T-cell (primary cell): ENCODE measurements at regions not wholly inside any gene's neighbourhood (a gene's known extent, or its start where the extent isn't known, plus 50 kb on each side); places are given as distances from the start of the nearest gene placed in this dataset.

Experiments used
- ATAC-seq, 4 experiments: fragments of 200-7000 bp in 3 of 4; fragments of 150-1000 bp in 1 of 4; cut with Tn5 transposase; replicated peaks in 1 of 4; 1 replicate in 3 of 4; 2 replicates in 1 of 4; pipeline ENCODE4 v1.10.0; 2021; ENCODE audit warnings: moderate library complexity in 3 of 4, mild to moderate bottlenecking in 2 of 4, moderate number of reproducible peaks in 1 of 4
- CTCF ChIA-PET, 2 donors: fragments of 300-600 bp; sonication (Branson Sonifier 250); formaldehyde crosslinking; loops; one replicate each; lab custom pipeline; 2022; ENCODE audit warnings: antibody characterized with exemption in 2 of 2; lab: Charles Lee
- POLR2A ChIA-PET, 2 donors: fragments of 300-600 bp; sonication (Branson Sonifier 250); formaldehyde crosslinking; loops; one replicate each; lab custom pipeline; 2022; ENCODE audit warnings: antibody characterized with exemption in 2 of 2; lab: Charles Lee
- DNase-seq, 35 experiments: peaks; one replicate each; pipeline versions ENCODE4 v3.0.0 to v3.0.0-alpha.2; 2013 to 2023
- H3K27ac ChIP-seq: one replicate; pipeline ENCODE4 v1.5.1; 2013; ENCODE audit warnings: low read length
- H3K27me3 ChIP-seq, 2 experiments: replicated peaks in 1 of 2; 1 replicate in 1 of 2; 2 replicates in 1 of 2; pipeline versions ENCODE4 v1.6.1 to v1.7.0; 2013; ENCODE audit warnings: low read length in 1 of 2, mixed read lengths in 1 of 2; ENCODE audit not compliant: control insufficient read depth in 2 of 2, insufficient read depth in 2 of 2; ENCODE audit errors: extremely low read depth in 1 of 2
- H3K36me3 ChIP-seq, 2 donors: 1 replicate in 1 of 2; 2 replicates in 1 of 2; pipeline versions ENCODE4 v1.6.1 to v1.7.0; 2013; ENCODE audit warnings: low read length in 1 of 2; ENCODE audit not compliant: control insufficient read depth in 2 of 2, insufficient read depth in 1 of 2; ENCODE audit errors: extremely low read depth in 1 of 2
- H3K4me1 ChIP-seq, 2 experiments: 1 replicate in 1 of 2; 2 replicates in 1 of 2; pipeline versions ENCODE4 v1.6.1 to v1.7.0; 2013; ENCODE audit warnings: low read length in 2 of 2, mixed read lengths in 1 of 2; ENCODE audit not compliant: insufficient read depth in 2 of 2, control insufficient read depth in 1 of 2; ENCODE audit errors: extremely low read depth in 1 of 2
- H3K4me3 ChIP-seq, 2 donors: 1 replicate in 1 of 2; 2 replicates in 1 of 2; pipeline versions ENCODE4 v1.5.1 to v1.7.0; 2013; ENCODE audit warnings: mild to moderate bottlenecking in 2 of 2, low read length in 1 of 2, moderate library complexity in 1 of 2; ENCODE audit not compliant: control insufficient read depth in 1 of 2; ENCODE audit errors: extremely low read depth in 1 of 2
- H3K9me3 ChIP-seq: 2 replicates; pipeline ENCODE4 v1.7.0; 2013
- H3K27ac Mint-ChIP-seq, 2 donors: one replicate each; pipeline ENCODE4 v1.8.0; 2020 to 2021; ENCODE audit warnings: mild to moderate bottlenecking in 2 of 2, mixed read lengths in 2 of 2
- H3K27me3 Mint-ChIP-seq, 2 donors: one replicate each; pipeline ENCODE4 v1.8.0; 2021 to 2022; ENCODE audit warnings: mixed read lengths in 2 of 2
- H3K36me3 Mint-ChIP-seq: one replicate; pipeline ENCODE4 v1.8.0; 2021; ENCODE audit warnings: mixed read lengths
- H3K4me1 Mint-ChIP-seq, 3 donors: one replicate each; pipeline ENCODE4 v1.8.0; 2020 to 2022; ENCODE audit warnings: mixed read lengths in 3 of 3, mild to moderate bottlenecking in 1 of 3
- H3K4me3 Mint-ChIP-seq, 3 donors: one replicate each; pipeline ENCODE4 v1.8.0; 2020 to 2022; ENCODE audit warnings: mild to moderate bottlenecking in 3 of 3, mixed read lengths in 3 of 3, moderate library complexity in 3 of 3
- H3K9me3 Mint-ChIP-seq, 3 donors: one replicate each; pipeline ENCODE4 v1.8.0; 2020 to 2022; ENCODE audit warnings: mixed read lengths in 3 of 3
- WGBS: methylation state at CpG from one replicate; pipeline ENCODE4 v1.1.5; 2013; ENCODE audit warnings: missing lambda C conversion rate; ENCODE audit not compliant: insufficient coverage; 5-methylcytosine and 5-hydroxymethylcytosine counted together

DNA sequence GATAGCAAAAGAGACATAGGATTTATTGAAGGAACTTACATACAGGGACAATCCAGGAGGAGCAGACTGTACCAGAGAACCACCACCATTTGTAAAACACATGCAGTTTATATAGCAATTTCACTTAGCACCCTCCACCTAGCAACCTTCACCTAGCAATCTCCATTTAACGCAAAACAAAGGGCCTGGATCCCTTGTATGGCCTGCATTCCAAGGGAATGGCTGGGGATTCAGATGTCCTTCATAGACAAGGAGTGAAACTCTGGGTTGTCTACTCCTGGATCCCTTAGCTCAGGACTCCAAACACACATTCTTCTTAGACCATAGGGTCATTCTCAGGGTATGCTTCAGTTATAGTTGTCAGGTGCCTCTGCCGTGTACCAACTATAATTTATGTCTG lies 1324.9 kb downstream of the HACE1 start:
- DNase-seq (no peak), ATAC-seq (no peak)
- Histone ChIP-seq H3K36me3 (no peaks in the 10 kb centered on the region), H3K9me3 (no peaks in the 10 kb centered on the region), H3K4me3 (no peak overlapping the region), H3K4me1 (no peaks in the 10 kb centered on the region), H3K27ac (no peak overlapping the region), H3K27me3 (no peaks in the 10 kb centered on the region)
- POLR2A ChIA-PET, result no interaction called here
- Mint-ChIP-seq H3K27me3 (no peaks in the 10 kb centered on the region), H3K9me3 (no peaks in the 10 kb centered on the region), H3K27ac (no peak overlapping the region), H3K36me3 (no peaks in the 10 kb centered on the region), H3K4me3 (no peak overlapping the region), H3K4me1 (no peaks in the 10 kb centered on the region)
- 83% methylated on average over 1 of the region's 2 CpGs for WGBS
- CTCF ChIA-PET, result no interaction called here

DNA sequence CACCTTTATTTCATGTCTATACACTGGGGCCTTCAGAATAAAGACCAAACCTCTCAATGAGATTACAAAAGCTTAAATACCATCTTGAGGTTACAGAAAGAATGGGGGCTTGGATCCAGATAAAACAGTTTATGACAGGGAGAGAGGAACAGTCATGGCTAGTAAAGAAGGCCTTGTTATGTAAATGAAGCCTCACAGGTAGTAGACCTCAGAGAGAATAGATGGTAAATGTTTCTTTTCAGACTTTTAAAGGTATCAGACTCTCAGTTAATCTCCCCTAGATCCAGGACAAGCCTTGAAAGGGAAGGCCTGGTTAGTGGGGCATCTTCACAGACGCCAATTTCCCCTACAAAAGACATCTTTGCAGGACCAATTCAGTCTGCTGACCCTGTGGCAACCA lies 1325.6 kb downstream of the HACE1 start:
- Mint-ChIP-seq H3K4me1 (no peaks in the 10 kb centered on the region), H3K36me3 (no peaks in the 10 kb centered on the region), H3K27ac (no peak overlapping the region), H3K27me3 (no peaks in the 10 kb centered on the region), H3K9me3 (peaks cover 0 to 2% (median 0%) of the 10 kb centered on the region in 3 donors), H3K4me3 (no peak overlapping the region)
- Histone ChIP-seq H3K4me1 (no peaks in the 10 kb centered on the region), H3K9me3 (no peaks in the 10 kb centered on the region), H3K36me3 (no peaks in the 10 kb centered on the region), H3K4me3 (no peak overlapping the region), H3K27ac (no peak overlapping the region), H3K27me3 (no peaks in the 10 kb centered on the region)
- ATAC-seq, result no peak
- ChIA-PET POLR2A (interaction anchor here in 1 of 2 donors (0.7 kb wide), 1 partner anchor 588 kb away, joined by 3 read pairs; no protein-coding TSS in a partner anchor), CTCF (no interaction called here)
- WGBS, result no CpG with 5 or more reads among the region's 1 CpG
- no peak for DNase-seq

DNA sequence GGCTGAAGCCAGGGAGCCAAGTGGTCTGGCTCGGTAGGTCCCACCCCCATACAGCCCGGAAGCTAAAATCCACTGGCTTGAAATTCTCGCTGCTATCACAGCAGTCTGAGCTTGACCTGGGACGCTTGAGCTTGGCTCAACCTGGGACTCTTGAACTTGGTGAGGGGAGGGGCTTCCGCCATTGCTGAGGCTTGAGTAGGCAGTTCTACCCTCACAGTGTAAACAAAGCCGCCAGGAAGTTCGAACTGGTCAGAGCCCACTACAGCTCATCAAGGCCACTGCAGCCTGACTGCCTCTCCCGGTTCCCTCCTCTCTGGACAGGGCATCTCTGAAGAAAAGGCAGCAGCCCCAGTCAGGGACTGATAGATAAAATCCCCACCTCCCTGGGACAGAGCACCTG lies 1337.7 kb downstream of the HACE1 start:
- Mint-ChIP-seq H3K36me3 (no peaks in the 10 kb centered on the region), H3K4me1 (no peaks in the 10 kb centered on the region), H3K27me3 (no peaks in the 10 kb centered on the region), H3K9me3 (peaks cover 9 to 29% (median 14%) of the 10 kb centered on the region in 3 donors), H3K27ac (no peak overlapping the region), H3K4me3 (no peak overlapping the region)
- no peak for DNase-seq
- Histone ChIP-seq H3K27ac (no peak overlapping the region), H3K9me3 (no peaks in the 10 kb centered on the region), H3K4me1 (no peaks in the 10 kb centered on the region), H3K36me3 (no peaks in the 10 kb centered on the region), H3K27me3 (no peaks in the 10 kb centered on the region), H3K4me3 (no peak overlapping the region)
- ChIA-PET CTCF (no interaction called here), POLR2A (no interaction called here)
- ATAC-seq, result no peak
- 95% methylated on average over 7 of the region's 8 CpGs for WGBS

DNA sequence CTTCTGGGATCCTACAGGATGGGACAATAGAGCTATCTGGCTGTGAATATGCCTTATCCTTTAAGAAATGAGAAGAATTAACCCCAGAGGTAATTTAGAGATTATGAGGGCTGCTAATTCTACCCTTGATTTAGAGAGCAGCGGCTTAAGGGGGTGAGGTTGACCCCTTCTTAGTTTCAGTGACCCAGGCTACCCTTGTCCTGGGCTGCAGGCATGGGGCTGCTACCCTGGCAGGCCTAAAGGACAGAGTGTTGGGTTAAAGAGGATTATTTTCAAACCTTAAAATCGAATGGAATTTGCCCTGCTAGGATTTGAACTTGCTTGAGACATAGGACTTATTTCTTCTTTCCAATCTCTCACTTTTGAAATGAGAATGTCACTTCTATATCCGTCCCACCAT lies 1343.4 kb downstream of the HACE1 start:
- no peaks in the 10 kb centered on the region for H3K27me3 Mint-ChIP-seq
- CTCF ChIA-PET, result no interaction called here
- WGBS, result 17% methylated on average over 1 of the region's 3 CpGs
- peaks cover 0 to 8% (median 4%) of the 10 kb centered on the region in 3 donors for H3K9me3 Mint-ChIP-seq
- POLR2A ChIA-PET, result no interaction called here
- H3K27me3 ChIP-seq, result no peaks in the 10 kb centered on the region
- ATAC-seq (no peak), DNase-seq (no peak)
- no peak overlapping the region for H3K27ac Mint-ChIP-seq
- no peaks in the 10 kb centered on the region for H3K4me1 ChIP-seq
- H3K27ac ChIP-seq, result no peak overlapping the region
- H3K36me3 ChIP-seq, result no peaks in the 10 kb centered on the region
- no peaks in the 10 kb centered on the region for H3K4me1 Mint-ChIP-seq
- no peak overlapping the region for H3K4me3 ChIP-seq
- H3K4me3 Mint-ChIP-seq, result no peak overlapping the region
- no peaks in the 10 kb centered on the region for H3K36me3 Mint-ChIP-seq
- no peaks in the 10 kb centered on the region for H3K9me3 ChIP-seq

DNA sequence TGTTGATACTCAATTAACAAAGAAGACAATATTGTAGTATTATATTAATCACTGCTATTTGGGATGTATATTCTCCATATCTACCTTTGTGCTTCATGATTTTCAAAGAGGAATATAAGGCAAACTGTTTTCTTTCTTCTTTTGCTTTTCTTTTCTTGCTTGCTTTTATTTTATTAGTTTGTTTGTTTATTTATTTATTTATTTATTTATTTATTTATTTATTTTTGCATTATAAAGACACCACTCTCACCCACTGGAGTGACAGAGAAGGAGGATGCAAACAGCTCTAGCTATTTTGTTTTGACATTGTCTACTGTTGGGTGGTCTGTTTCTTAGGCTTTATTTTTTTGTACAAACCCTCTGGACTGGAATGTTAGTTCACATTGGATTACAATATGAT lies 1352.7 kb downstream of the HACE1 start:
- Mint-ChIP-seq H3K4me3 (no peak overlapping the region), H3K9me3 (peaks cover 0 to 6% (median 4%) of the 10 kb centered on the region in 3 donors), H3K36me3 (no peaks in the 10 kb centered on the region), H3K4me1 (no peaks in the 10 kb centered on the region), H3K27me3 (no peaks in the 10 kb centered on the region), H3K27ac (no peak overlapping the region)
- ChIA-PET POLR2A (no interaction called here), CTCF (no interaction called here)
- DNase-seq (no peak), ATAC-seq (no peak)
- no peak overlapping the region for H3K27ac ChIP-seq
- H3K9me3 ChIP-seq, result no peaks in the 10 kb centered on the region
- no peaks in the 10 kb centered on the region for H3K4me1 ChIP-seq
- H3K4me3 ChIP-seq, result no peak overlapping the region
- no peaks in the 10 kb centered on the region for H3K27me3 ChIP-seq
- H3K36me3 ChIP-seq, result no peaks in the 10 kb centered on the region

DNA sequence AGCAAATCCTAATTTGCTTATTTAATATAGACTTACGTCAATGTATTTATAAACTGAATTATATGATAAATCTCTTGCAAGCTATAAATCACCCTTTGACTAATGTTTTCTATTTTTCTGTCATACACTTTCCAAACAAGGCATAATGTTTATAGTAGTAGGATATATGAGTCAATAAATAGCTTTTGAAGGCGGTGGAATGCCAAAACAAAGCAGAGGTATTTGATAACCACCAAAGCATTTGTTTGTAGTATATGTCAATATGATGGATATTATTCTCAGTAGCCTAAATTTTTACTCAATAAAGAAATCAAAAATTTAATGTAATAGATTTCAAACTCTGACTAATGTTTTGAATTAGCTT lies 1354.6 kb downstream of the HACE1 start:
- POLR2A ChIA-PET, result no interaction called here

DNA sequence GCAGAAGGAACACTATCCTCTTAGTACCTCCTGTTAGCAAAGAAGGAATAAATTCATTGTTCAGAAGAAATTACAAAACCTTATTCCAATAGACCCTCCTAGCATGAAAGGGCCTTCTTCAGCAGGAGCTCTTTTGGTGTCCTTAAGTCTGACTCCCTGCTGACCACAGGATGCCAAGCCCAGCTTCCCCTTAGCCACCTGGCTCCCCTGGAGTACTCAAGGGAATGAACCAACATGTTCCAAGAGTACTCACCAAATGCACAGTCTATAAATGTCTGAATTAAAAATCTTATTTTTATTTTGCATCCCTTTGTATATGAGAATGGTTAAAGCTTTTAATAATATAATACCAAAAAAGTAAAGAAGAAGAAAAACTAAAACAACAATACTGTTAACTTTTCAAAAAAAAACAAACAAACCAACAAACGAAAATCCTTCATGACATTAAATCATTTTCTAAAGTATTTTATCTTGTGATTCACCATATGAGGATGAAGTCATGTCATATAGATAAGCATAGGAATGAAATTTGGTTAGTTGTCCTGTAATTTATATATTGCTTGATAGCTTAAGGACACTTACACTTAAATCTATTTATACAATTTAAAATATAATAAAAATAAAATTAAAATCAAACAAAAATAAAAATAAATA lies 1355.1 kb downstream of the HACE1 start:
- no peaks in the 10 kb centered on the region for H3K36me3 ChIP-seq
- POLR2A ChIA-PET, result no interaction called here
- DNase-seq (no peak), ATAC-seq (no peak)
- H3K4me3 ChIP-seq, result no peak overlapping the region
- no CpG with 5 or more reads among the region's 1 CpG for WGBS
- no peaks in the 10 kb centered on the region for H3K9me3 ChIP-seq
- no peaks in the 10 kb centered on the region for H3K27me3 ChIP-seq
- no peaks in the 10 kb centered on the region for H3K4me1 ChIP-seq
- Mint-ChIP-seq H3K36me3 (no peaks in the 10 kb centered on the region), H3K9me3 (peaks cover 0 to 4% (median 0%) of the 10 kb centered on the region in 3 donors), H3K4me1 (no peaks in the 10 kb centered on the region), H3K27ac (no peak overlapping the region), H3K27me3 (no peaks in the 10 kb centered on the region), H3K4me3 (no peak overlapping the region)
- CTCF ChIA-PET, result no interaction called here
- no peak overlapping the region for H3K27ac ChIP-seq

More for the DNA sequence above, 1354.6 kb downstream of the HACE1 start:
- no peaks in the 10 kb centered on the region for H3K27me3 ChIP-seq
- peaks cover 0 to 4% (median 0%) of the 10 kb centered on the region in 3 donors for H3K9me3 Mint-ChIP-seq
- CTCF ChIA-PET, result no interaction called here
- H3K36me3 Mint-ChIP-seq, result no peaks in the 10 kb centered on the region
- no peaks in the 10 kb centered on the region for H3K4me1 ChIP-seq
- no peaks in the 10 kb centered on the region for H3K4me1 Mint-ChIP-seq
- H3K36me3 ChIP-seq, result no peaks in the 10 kb centered on the region
- no peak overlapping the region for H3K27ac Mint-ChIP-seq
- H3K9me3 ChIP-seq, result no peaks in the 10 kb centered on the region
- WGBS, result no CpG with 5 or more reads among the region's 2 CpGs
- no peak overlapping the region for H3K4me3 ChIP-seq
- no peak overlapping the region for H3K27ac ChIP-seq
- no peaks in the 10 kb centered on the region for H3K27me3 Mint-ChIP-seq
- ATAC-seq, result no peak
- no peak overlapping the region for H3K4me3 Mint-ChIP-seq
- no peak for DNase-seq
